HG03196 (cell line): ENCODE measurements at regions not wholly inside any gene's neighbourhood (a gene's known extent, or its start where the extent isn't known, plus 50 kb on each side); places are given as distances from the start of the nearest gene placed in this dataset.

Source experiments
- ATAC-seq: cut with Tn5 transposase; IDR thresholded peaks from one replicate; pipeline ENCODE4 v1.9.1; 2021; ENCODE audit not compliant: unreplicated experiment

GRCh38 chr11:28773606-28774005 lies 665.4 kb downstream of the METTL15 start:
- no peak for ATAC-seq

GRCh38 chr11:28770806-28771205 lies 662.6 kb downstream of the METTL15 start:
- no peak for ATAC-seq

DNA sequence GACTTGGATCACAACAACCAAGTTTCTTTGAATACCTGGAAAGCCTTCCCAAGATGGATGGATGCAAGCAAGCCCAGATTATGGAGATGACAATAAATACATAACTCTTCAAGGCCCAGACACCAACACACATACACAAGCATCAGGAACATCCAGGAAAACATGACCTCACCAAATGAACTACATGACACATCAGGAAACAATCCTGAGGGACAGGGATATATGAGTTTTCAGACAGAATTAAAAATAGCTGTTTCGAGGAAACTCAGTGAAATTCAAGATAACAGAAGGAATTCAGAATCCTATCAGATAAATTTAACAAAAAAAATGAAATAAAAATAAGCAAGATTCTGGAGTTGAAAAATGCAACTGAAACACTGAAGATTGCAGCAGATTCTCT lies 659.4 kb downstream of the METTL15 start:
- no peak for ATAC-seq

- no peak for ATAC-seq
Observed at GRCh38 chr11:28763876-28764275, 655.7 kb downstream of the METTL15 start.

- ATAC-seq = no peak
Observed at GRCh38 chr11:28763151-28763550, 655.0 kb downstream of the METTL15 start.

- no peak for ATAC-seq
Observed at GRCh38 chr11:28760676-28761390, 652.6 kb downstream of the METTL15 start.

GRCh38 chr11:28759311-28759710 lies 651.1 kb downstream of the METTL15 start:
- no peak for ATAC-seq

DNA sequence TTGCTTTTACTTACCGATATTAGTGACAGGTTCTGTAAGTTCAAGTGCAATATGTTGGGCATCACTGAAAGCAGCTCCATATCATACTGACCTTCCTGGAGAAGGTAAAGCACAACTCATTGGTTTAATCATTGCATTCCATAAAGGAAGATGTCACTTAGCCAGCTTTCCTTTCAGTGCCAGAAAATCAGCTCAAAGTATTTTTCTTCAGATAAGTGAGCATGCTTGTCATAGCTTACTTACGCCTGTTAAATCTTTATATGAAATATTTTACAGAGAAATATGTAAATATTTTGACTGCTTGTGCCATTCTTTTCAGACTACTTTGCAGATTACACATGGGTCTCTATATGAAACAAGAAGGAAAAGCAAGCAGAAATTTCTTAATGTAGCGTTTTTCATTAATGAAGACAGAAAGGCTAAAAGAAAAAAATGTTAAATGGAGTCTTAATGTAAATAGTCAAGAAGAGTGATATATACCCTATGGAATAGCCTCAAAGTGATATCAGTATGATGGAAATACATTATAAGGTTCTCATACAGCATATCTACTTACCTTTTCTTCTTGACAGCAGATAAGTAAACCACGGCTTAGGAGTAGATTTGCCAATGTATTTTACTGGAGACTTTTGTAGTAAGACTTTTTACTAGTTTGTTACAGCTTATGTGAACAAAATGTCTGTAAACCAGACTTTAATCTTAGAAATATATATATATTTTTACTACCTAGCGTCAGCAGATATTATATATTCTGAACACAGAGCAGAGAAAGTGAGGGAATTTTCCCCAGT lies 649.7 kb downstream of the METTL15 start:
- ATAC-seq = no peak

DNA sequence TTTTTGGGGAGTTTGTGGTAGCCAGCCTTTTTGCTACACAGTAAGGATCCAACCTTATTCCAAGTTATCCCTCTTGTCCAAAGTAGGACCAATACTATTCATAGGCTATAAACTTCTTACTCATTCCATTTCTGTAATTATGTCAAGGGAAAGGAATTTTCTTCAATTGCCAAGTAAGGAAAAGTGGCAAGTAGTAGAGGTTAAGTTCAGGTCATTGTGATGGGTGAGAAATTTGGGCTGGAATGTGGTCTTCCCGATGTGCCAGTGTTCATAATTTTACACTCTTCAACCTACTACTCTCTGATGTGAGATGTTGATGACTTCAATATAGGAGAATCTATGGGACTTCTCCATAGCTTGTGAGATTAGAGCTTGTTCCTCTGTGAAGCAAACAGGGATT lies 648.8 kb downstream of the METTL15 start:
- ATAC-seq = no peak

DNA sequence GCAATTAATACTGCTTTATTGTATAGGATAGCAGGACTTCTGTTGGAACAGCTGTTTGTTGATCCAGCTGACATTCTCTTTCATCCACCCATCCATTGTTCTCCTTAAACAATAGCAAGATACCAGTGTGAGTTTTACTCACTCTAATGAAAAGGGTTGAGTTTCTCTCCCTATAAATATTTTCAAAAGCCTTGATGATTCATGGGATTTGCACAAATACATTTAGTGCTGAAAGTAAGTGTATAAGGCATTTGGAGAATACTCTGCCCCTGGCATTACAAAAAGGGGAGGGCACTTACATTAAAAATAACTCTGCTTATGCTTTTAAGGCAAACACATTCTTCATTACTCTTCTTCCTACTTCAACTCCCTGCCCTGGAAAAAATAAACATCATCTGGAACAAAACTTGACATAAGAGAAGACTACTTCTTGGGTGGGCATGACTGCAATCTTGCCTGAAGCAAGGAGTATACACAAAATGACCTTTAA lies 634.9 kb downstream of the METTL15 start:
- ATAC-seq = no peak

DNA sequence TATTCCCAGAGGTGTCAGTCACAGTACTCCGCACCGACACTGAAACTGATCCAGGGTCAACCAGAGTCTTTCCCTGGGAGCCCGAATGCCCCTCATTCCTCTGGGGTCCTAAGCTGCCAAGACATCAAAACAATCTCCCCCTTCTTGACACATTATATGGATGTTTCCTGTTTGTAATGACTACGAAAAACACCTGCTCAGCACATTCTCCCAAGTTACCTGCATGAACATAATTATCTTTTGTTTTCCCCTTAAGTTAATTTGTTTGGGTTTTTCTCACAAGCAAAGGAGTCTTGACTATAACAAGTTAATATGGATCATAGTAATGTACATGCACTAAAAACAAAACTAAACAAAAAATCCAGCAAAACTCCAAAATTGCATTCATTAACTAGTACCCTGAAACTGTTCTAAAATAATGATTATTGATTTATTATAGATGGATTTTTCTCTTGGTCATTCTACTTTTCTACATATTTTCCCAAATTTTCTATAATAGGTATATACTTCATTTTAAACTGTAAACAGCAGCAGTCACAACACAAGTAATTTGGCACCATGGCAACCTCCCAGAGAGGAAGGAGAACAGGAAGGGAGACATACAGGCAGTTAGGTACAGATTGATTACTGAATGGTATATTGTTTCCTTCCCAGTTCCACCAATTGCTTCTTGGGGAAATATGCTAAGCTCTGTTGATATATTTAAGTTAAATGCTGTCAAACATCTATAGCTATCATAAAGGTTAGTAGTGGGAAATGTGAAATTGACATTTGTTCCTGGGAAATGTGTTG lies 631.5 kb downstream of the METTL15 start:
- no peak for ATAC-seq

DNA sequence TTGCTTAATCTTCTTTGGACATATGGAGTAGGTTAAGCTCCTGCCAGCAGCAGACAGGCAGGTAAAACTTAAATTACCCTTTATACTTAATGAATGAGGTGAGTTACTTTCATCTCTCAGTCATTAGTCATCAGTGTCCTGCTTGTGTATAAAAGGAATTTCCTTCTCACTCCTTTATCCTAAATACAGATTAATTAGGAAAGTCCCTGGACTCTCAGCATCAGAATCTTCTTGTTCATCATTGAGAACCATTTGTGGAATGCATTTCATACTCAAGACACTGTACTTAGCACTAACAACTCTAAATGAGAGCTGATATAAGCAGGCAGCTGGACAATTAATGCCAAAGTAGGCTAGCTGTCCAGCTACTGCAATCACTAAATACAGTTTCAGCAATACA lies 630.4 kb downstream of the METTL15 start:
- ATAC-seq = no peak

DNA sequence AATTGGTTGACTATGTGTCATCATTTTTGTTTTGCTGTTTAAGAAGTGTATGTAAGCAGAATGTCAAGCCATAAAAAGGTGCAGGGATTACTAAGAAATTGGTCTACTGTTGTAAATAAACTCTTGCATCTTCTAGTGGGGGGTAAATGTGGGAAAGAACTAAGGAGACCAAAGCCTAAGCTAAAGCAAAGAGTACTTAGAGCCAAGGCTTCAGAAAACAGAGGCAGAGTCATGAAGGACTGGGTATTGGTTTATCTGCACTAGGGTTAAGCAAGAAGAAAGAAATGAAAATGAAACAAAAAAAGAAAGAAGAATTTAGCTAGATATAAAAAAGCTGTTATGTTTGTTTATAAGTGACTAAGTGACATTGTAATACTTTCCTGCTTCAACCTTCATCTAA lies 628.1 kb downstream of the METTL15 start:
- no peak for ATAC-seq

GRCh38 chr11:28735511-28735910 lies 627.3 kb downstream of the METTL15 start:
- no peak for ATAC-seq

DNA sequence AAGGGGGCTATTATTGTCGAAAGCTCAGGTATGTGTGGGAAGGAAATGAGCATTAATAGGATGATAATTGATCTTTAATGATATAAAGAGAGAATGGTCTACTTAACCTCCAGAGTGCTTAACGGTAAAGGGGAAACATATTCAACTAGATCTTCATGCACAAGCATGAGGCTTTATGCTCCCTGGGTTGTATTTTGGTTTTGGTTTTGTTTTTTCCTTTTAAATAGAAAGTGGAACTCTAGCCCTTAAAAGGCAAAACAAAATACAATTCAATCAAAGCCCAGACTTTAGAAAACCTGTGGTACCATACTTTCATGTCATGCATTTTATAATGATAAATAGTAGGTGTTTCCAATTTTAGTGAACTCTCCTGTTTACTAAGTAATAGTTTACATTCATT lies 622.7 kb downstream of the METTL15 start:
- no peak for ATAC-seq

DNA sequence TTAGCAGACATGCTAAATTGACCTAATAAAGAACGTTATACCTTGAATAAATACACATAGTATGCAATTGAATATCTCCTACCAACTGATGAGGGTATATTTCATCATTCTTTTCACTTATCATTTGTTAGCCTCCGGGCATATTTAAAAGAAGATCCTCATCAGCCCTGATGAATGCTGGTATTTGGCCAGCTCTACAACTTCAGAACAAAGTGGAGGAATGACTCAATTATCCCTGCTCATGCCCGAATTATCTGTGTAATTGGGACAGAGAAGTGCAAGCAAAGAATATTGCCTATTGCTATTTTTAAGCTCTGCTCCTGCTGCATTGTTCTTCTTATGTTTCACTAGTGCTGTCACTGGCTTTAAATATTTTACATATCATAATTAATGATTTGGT lies 622.1 kb downstream of the METTL15 start:
- ATAC-seq = no peak

DNA sequence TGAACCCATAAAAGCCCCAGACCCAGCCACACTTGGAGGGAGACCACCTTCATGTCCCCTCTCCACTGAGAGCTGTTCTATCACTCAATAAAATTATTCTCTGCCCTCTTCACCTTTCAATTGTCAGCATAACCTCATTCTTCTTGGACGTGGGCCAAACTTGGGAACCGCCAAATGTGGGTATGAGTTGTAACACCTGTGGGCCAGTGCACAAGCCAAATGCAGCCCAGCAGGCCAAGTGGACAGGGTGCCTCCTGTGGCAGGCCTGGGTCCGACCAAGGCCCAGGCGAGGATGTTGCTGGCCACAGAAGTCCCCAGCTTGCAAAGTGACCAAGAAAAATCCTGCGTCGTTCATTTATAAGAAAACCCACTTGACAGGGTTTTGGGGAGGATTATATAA lies 621.2 kb downstream of the METTL15 start:
- ATAC-seq = no peak

GRCh38 chr11:28728666-28729065 lies 620.5 kb downstream of the METTL15 start:
- ATAC-seq = no peak

- no peak for ATAC-seq
Observed at GRCh38 chr11:28727254-28727653, 619.1 kb downstream of the METTL15 start.

- ATAC-seq = no peak
Observed at GRCh38 chr11:28726432-28726831, 618.2 kb downstream of the METTL15 start.

DNA sequence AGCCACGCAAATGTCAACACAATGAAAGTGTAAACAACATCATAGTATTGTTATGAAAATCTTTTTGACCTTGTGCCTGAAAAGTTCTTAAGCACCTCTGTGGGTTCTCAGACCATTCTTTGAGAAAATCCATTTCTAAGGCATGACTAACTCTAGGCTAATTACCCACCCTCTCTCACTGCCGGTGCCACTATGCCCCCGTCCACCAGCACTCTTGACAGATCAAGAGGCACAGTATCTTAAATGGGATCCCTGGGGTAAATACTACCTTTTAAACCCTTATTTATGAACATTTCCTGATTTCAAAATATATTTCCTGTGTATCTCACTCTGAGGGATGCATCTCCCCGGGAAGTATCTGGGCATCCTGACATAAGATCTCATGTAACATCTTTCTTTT lies 607.5 kb downstream of the METTL15 start:
- ATAC-seq = no peak

DNA sequence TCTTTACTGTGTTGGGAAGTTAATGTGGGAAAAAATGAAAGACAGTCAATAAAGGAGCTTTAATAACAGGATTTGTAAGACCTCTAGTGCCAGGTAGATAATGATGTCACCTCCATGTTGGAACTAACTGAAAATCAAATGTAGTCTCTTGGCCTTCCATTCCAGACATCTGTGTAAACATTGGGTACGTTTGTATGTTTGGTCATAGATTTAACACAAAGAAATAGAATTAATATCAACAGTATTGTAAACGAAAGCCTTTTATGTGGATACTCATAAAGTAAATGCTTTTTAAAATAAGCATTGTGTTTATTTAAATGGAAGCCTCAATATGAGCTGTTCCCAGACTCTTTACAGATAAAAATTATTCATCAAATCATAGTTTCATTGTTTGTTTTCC lies 605.7 kb downstream of the METTL15 start:
- ATAC-seq = no peak
